Liver (tissue), 7 donors: ENCODE measurements at regions not wholly inside any gene's neighbourhood (a gene's known extent, or its start where the extent isn't known, plus 50 kb on each side); places are given as distances from the start of the nearest gene placed in this dataset.

Experiments used
- DNase-seq: peaks from one replicate; pipeline ENCODE4 v3.0.0-alpha.2; 2017; ENCODE audit warnings: low spot score
- H3K27ac ChIP-seq, 2 donors: one replicate each; pipeline ENCODE4 v1.7.0; 2013; ENCODE audit warnings: inconsistent platforms in 2 of 2, low read length in 2 of 2, control low read depth in 1 of 2, low read depth in 1 of 2, mild to moderate bottlenecking in 1 of 2
- H3K27me3 ChIP-seq, 4 donors: one replicate each; pipeline versions ENCODE4 v1.6.1 to v1.7.0; 2013; ENCODE audit warnings: low read length in 3 of 4, inconsistent platforms in 1 of 4, mild to moderate bottlenecking in 1 of 4, moderate library complexity in 1 of 4; ENCODE audit not compliant: control insufficient read depth in 4 of 4, insufficient read depth in 4 of 4
- H3K36me3 ChIP-seq, 4 donors: one replicate each; pipeline versions ENCODE4 v1.6.1 to v1.7.0; 2013; ENCODE audit warnings: low read length in 3 of 4, mild to moderate bottlenecking in 3 of 4, low read depth in 1 of 4, moderate library complexity in 1 of 4; ENCODE audit not compliant: control insufficient read depth in 4 of 4, insufficient read depth in 3 of 4
- H3K4me1 ChIP-seq, 4 donors: one replicate each; pipeline versions ENCODE4 v1.6.1 to v1.7.0; 2013; ENCODE audit warnings: low read length in 3 of 4, mild to moderate bottlenecking in 3 of 4, moderate library complexity in 1 of 4; ENCODE audit not compliant: control insufficient read depth in 4 of 4, insufficient read depth in 4 of 4
- H3K4me3 ChIP-seq, 3 donors: one replicate each; pipeline versions ENCODE4 v1.6.1 to v1.7.0; 2013; ENCODE audit warnings: low read length in 3 of 3, control low read depth in 1 of 3, low read depth in 1 of 3, mild to moderate bottlenecking in 1 of 3
- H3K9ac ChIP-seq, 2 donors: one replicate each; pipeline ENCODE4 v1.7.0; 2013; ENCODE audit warnings: low read length in 2 of 2, mild to moderate bottlenecking in 2 of 2, moderate library complexity in 2 of 2, control low read depth in 1 of 2, low read depth in 1 of 2
- H3K9me3 ChIP-seq, 4 donors: one replicate each; pipeline versions ENCODE4 v1.6.1 to v1.7.0; 2013; ENCODE audit warnings: low read length in 3 of 4; ENCODE audit not compliant: control insufficient read depth in 4 of 4
- EGR1 ChIP-seq, 2 donors: IDR thresholded peaks; 2 replicates each; pipeline ENCODE4 v1.6.1; 2016 to 2018; ENCODE audit warnings: antibody characterized with exemption in 2 of 2, low read depth in 2 of 2
- FOXA1 ChIP-seq: IDR thresholded peaks from 2 replicates; pipeline ENCODE4 v1.6.1; 2016; ENCODE audit warnings: antibody characterized with exemption
- FOXA2 ChIP-seq: IDR thresholded peaks from 2 replicates; pipeline ENCODE4 v1.6.1; 2016; ENCODE audit warnings: antibody characterized with exemption
- GABPA ChIP-seq, 2 donors: IDR thresholded peaks in 1 of 2; conservative IDR thresholded peaks in 1 of 2; 2 replicates each; pipeline ENCODE4 v1.6.1; 2016; ENCODE audit warnings: antibody characterized with exemption in 2 of 2, mild to moderate bottlenecking in 1 of 2, moderate library complexity in 1 of 2
- HNF4A ChIP-seq, 2 donors: conservative IDR thresholded peaks; 2 replicates each; pipeline ENCODE4 v1.6.1; 2016; ENCODE audit warnings: antibody characterized with exemption in 2 of 2, mild to moderate bottlenecking in 2 of 2
- HNF4G ChIP-seq: IDR thresholded peaks from 2 replicates; pipeline ENCODE4 v1.6.1; 2016; ENCODE audit warnings: antibody characterized with exemption
- JUND ChIP-seq, 2 donors: IDR thresholded peaks; 2 replicates each; pipeline ENCODE4 v1.6.1; 2016; ENCODE audit warnings: antibody characterized with exemption in 2 of 2
- NR2F2 ChIP-seq: IDR thresholded peaks from 2 replicates; pipeline ENCODE4 v1.6.1; 2016; ENCODE audit warnings: antibody characterized with exemption
- RAD21 ChIP-seq, 2 donors: IDR thresholded peaks; 2 replicates each; pipeline ENCODE4 v1.6.1; 2016; ENCODE audit warnings: antibody characterized with exemption in 2 of 2, mild to moderate bottlenecking in 2 of 2
- RXRA ChIP-seq, 2 donors: IDR thresholded peaks; 2 replicates each; pipeline ENCODE4 v1.6.1; 2017 to 2018; ENCODE audit warnings: antibody characterized with exemption in 2 of 2, mild to moderate bottlenecking in 1 of 2
- SP1 ChIP-seq: IDR thresholded peaks from 2 replicates; pipeline ENCODE4 v1.6.1; 2018; ENCODE audit warnings: antibody characterized with exemption, mild to moderate bottlenecking
- TAF1 ChIP-seq: conservative IDR thresholded peaks from 2 replicates; pipeline ENCODE4 v1.6.1; 2016; ENCODE audit warnings: antibody characterized with exemption, mild to moderate bottlenecking
- YY1 ChIP-seq: IDR thresholded peaks from 2 replicates; pipeline ENCODE4 v1.6.1; 2016; ENCODE audit warnings: antibody characterized with exemption, mild to moderate bottlenecking
- TF ChIP-seq, protein P1 (sequence below): IDR thresholded peaks from 2 replicates; pipeline ENCODE4 v1.6.1; 2016; ENCODE audit warnings: antibody characterized with exemption
- TF ChIP-seq, protein P2 (sequence below): IDR thresholded peaks from 2 replicates; pipeline ENCODE4 v1.6.1; 2016; ENCODE audit warnings: antibody characterized with exemption
- TF ChIP-seq, protein P3 (sequence below): IDR thresholded peaks from 2 replicates; pipeline ENCODE4 v1.6.1; 2016; ENCODE audit warnings: antibody characterized with exemption, mild to moderate bottlenecking
- TF ChIP-seq, protein P4 (sequence below): fragments of 150-350 bp; IDR thresholded peaks from 2 replicates; pipeline ENCODE4 v1.5.1; 2017; ENCODE audit warnings: improper control_type of control experiment, low read depth, low read length; ENCODE audit not compliant: missing input control
- TF ChIP-seq, protein P5 (sequence below): IDR thresholded peaks from 2 replicates; pipeline ENCODE4 v1.6.1; 2016; ENCODE audit warnings: antibody characterized with exemption
- donor health status: healthy.
- donor health status: healthy.
- donor health status: healthy.
- donor health status: healthy.

DNA sequence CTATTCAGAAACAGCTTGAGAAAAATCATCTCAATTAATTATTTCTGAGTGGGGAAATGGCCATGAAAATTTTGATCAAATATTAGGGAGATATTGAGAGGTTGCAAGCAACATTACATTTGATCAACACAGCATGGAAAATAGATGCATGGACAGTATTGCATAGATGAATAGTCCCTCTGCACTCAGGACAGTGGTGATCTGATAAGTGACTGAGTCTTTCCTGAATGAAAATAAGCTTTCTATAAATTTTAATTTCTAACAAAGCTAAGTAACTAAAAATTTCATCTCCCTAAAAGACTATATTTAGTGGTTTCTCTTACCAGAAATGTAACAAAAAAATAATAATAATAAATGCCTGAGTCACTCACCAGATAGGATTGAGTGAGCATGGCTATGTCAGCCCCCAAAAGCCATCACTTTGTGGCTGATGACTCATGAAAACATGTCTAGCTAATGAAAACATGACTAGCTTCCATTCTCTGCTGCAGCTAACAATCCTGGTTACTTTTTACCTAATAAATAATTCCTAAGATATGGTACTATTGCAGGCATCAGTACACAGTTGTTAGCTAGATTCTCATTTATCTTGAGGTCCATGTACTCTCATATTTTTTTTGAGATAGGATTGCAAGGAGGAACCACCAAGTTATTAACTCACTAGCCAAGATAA lies 1294.8 kb upstream of the ACO1 start:
- H3K4me1 ChIP-seq, result no peaks in the 10 kb centered on the region
- no peak for DNase-seq
- peaks cover 0 to 3% (median 0%) of the 10 kb centered on the region in 4 donors for H3K27me3 ChIP-seq
- H3K9ac ChIP-seq, result no peak overlapping the region
- no peak overlapping the region for H3K4me3 ChIP-seq
- TF ChIP-seq HNF4A (conservative IDR thresholded peaks at IDR 0.05) (no peak), NR2F2 (no peak), FOXA1 (no peak), GABPA (IDR thresholded peaks at IDR 0.05 in 1 of 2, conservative IDR thresholded peaks at IDR 0.05 in 1 of 2) (no peak), YY1 (no peak), JUND (IDR thresholded peaks at IDR 0.05) (no peak), FOXA2 (no peak), HNF4G (no peak), RAD21 (IDR thresholded peaks at IDR 0.05) (no peak), RXRA (IDR thresholded peaks at IDR 0.05) (no peak), TAF1 (no peak), EGR1 (IDR thresholded peaks at IDR 0.05; ENCODE audit: low read depth in 2 of 2) (no peak), SP1 (no peak)
- TF ChIP-seq, protein P1, sequence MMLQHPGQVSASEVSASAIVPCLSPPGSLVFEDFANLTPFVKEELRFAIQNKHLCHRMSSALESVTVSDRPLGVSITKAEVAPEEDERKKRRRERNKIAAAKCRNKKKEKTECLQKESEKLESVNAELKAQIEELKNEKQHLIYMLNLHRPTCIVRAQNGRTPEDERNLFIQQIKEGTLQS, result no peak
- TF ChIP-seq, protein P2, sequence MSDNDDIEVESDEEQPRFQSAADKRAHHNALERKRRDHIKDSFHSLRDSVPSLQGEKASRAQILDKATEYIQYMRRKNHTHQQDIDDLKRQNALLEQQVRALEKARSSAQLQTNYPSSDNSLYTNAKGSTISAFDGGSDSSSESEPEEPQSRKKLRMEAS, result no peak
- TF ChIP-seq, protein P3, sequence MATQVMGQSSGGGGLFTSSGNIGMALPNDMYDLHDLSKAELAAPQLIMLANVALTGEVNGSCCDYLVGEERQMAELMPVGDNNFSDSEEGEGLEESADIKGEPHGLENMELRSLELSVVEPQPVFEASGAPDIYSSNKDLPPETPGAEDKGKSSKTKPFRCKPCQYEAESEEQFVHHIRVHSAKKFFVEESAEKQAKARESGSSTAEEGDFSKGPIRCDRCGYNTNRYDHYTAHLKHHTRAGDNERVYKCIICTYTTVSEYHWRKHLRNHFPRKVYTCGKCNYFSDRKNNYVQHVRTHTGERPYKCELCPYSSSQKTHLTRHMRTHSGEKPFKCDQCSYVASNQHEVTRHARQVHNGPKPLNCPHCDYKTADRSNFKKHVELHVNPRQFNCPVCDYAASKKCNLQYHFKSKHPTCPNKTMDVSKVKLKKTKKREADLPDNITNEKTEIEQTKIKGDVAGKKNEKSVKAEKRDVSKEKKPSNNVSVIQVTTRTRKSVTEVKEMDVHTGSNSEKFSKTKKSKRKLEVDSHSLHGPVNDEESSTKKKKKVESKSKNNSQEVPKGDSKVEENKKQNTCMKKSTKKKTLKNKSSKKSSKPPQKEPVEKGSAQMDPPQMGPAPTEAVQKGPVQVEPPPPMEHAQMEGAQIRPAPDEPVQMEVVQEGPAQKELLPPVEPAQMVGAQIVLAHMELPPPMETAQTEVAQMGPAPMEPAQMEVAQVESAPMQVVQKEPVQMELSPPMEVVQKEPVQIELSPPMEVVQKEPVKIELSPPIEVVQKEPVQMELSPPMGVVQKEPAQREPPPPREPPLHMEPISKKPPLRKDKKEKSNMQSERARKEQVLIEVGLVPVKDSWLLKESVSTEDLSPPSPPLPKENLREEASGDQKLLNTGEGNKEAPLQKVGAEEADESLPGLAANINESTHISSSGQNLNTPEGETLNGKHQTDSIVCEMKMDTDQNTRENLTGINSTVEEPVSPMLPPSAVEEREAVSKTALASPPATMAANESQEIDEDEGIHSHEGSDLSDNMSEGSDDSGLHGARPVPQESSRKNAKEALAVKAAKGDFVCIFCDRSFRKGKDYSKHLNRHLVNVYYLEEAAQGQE, result no peak
- TF ChIP-seq, protein P4, sequence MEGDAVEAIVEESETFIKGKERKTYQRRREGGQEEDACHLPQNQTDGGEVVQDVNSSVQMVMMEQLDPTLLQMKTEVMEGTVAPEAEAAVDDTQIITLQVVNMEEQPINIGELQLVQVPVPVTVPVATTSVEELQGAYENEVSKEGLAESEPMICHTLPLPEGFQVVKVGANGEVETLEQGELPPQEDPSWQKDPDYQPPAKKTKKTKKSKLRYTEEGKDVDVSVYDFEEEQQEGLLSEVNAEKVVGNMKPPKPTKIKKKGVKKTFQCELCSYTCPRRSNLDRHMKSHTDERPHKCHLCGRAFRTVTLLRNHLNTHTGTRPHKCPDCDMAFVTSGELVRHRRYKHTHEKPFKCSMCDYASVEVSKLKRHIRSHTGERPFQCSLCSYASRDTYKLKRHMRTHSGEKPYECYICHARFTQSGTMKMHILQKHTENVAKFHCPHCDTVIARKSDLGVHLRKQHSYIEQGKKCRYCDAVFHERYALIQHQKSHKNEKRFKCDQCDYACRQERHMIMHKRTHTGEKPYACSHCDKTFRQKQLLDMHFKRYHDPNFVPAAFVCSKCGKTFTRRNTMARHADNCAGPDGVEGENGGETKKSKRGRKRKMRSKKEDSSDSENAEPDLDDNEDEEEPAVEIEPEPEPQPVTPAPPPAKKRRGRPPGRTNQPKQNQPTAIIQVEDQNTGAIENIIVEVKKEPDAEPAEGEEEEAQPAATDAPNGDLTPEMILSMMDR, result no peak
- TF ChIP-seq, protein P5, sequence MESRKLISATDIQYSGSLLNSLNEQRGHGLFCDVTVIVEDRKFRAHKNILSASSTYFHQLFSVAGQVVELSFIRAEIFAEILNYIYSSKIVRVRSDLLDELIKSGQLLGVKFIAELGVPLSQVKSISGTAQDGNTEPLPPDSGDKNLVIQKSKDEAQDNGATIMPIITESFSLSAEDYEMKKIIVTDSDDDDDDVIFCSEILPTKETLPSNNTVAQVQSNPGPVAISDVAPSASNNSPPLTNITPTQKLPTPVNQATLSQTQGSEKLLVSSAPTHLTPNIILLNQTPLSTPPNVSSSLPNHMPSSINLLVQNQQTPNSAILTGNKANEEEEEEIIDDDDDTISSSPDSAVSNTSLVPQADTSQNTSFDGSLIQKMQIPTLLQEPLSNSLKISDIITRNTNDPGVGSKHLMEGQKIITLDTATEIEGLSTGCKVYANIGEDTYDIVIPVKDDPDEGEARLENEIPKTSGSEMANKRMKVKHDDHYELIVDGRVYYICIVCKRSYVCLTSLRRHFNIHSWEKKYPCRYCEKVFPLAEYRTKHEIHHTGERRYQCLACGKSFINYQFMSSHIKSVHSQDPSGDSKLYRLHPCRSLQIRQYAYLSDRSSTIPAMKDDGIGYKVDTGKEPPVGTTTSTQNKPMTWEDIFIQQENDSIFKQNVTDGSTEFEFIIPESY, result no peak
- no peaks in the 10 kb centered on the region for H3K36me3 ChIP-seq
- no peaks in the 10 kb centered on the region for H3K9me3 ChIP-seq
- no peak overlapping the region for H3K27ac ChIP-seq
